GM12872 (cell line): ENCODE measurements at regions not wholly inside any gene's neighbourhood (a gene's known extent, or its start where the extent isn't known, plus 50 kb on each side); places are given as distances from the start of the nearest gene placed in this dataset.

Experiments used
- CTCF ChIP-seq: IDR thresholded peaks from 3 replicates; pipeline ENCODE4 v1.5.1; 2011; ENCODE audit warnings: low read depth, mild to moderate bottlenecking, low read length, moderate library complexity; ENCODE audit not compliant: insufficient read depth

- TF ChIP-seq CTCF, result no peak
Measured at GRCh38 chr2:83291083-83291482, 1168.0 kb downstream of the SUCLG1 start.

GRCh38 chr2:83282841-83283240 is 1176.2 kb downstream of the SUCLG1 start:
- no peak for TF ChIP-seq CTCF

GRCh38 chr2:83282043-83282795 is 1176.9 kb downstream of the SUCLG1 start:
- no peak for TF ChIP-seq CTCF

DNA sequence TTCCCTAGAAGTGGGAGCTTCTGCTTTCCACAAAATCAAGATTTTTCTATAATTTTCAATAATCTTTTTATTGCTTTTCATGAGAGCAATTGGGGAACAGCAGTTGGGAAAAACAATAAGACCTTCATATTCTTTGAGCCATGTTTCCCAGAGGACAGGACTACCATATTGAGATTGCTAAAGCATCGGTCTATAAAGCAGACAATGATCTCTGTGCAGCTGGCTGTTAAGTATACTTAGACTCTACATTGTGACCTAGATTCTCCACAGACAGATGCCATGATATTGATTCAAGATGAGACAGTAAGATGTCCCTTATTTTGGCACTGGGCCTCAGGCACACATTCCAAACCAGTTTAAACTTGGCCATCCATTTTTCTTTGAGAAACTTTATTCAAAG is 1178.7 kb downstream of the SUCLG1 start:
- TF ChIP-seq CTCF, result no peak

DNA sequence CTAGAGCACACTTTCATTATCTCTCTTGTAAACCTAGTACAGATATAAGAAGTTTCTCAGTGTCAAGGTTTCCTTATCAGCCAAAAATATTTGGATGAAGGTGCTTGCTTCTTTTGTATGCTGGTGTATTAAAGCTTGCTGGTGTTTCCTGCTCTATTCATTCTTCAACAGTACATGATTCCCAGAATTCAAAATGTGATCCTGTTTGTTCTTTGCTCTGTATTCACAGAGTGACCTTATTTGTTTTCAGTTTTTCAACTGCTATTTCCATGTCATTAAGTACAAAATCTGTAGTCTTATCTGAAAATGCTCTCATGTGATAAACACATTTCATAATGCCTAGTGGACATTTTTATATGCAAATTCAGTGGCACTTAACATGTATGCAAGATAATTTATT is 1185.8 kb downstream of the SUCLG1 start:
- TF ChIP-seq CTCF, result no peak

- no peak for TF ChIP-seq CTCF
Measured at GRCh38 chr2:83261591-83262136, 1197.4 kb downstream of the SUCLG1 start.

DNA sequence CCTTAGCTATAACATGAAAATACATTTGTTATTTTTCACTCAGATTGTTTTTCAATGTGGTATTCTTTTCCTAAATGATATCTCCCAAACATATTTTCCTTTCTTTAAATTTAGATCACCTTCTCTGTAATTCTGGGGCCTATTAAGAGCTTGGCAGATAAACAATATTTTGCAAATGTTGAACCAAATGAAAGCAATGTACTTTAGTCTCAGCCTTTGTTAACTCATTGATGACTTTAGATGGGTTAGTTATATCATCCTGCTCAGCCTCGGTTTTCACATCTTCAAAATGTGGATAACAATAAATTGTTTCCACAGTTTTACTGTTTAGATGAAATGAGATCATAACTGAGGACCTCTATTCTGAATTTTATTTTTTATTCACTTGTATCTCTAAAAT is 1205.2 kb downstream of the SUCLG1 start:
- TF ChIP-seq CTCF, result no peak
